ENCODE measurements at regions not wholly inside any gene's neighbourhood (a gene's known extent, or its start where the extent isn't known, plus 50 kb on each side); places are given as distances from the start of the nearest gene placed in this dataset.

DNA sequence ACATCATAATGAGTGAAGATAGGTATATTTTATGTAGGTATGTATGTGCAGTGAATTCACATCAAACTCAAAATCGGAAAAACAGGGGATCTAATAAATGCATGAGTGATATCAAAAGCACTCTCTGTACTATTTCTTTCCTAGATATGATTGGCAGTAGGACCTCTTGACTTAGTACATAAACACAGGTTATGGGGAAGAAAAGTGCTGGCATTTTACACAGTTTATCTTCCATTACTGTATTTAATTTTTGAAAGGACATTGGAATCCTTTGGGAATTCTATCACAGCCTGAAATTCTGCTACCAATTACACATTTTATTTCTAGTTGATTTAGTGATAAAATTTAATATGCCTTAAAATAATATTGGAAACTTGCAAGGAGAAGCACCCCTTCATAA is 470.5 kb upstream of the ONECUT1 start:
- H2BK12ac ChIP-seq (ENCODE audit: insufficient read length, low read depth, low read length): no peak overlapping the region
- no peak overlapping the region for H2BK15ac ChIP-seq (ENCODE audit: low read depth, low read length)
- no peaks in the 10 kb centered on the region for H3K79me1 ChIP-seq (ENCODE audit: insufficient read depth, low read depth, low read length, poor library complexity, severe bottlenecking)
- H4K20me1 ChIP-seq (ENCODE audit: control insufficient read depth, insufficient read depth, insufficient read length): no peaks in the 10 kb centered on the region
- no peaks in the 10 kb centered on the region for H3K23me2 ChIP-seq (ENCODE audit: insufficient read length, low read depth, low read length, poor library complexity, severe bottlenecking)
- H4K91ac ChIP-seq (ENCODE audit: insufficient read length, low read depth, low read length): no peak overlapping the region
- Mint-ChIP-seq H3K4me1 (peaks cover 9 to 10% of the 10 kb centered on the region in 2 experiments), H3K27ac (no peak overlapping the region), H3K4me3 (no peak overlapping the region), H3K27me3 (ENCODE audit: low read depth) (no peaks in the 10 kb centered on the region; the same call in 1 of the 2 replicates), H3K36me3 (ENCODE audit: insufficient read depth in 1 of 3, low read depth in 3 of 3) (no peaks in the 10 kb centered on the region), H3K9me3 (no peaks in the 10 kb centered on the region)
- DNase-seq: no peak
- no peak overlapping the region for H4K8ac ChIP-seq (replicated peaks; ENCODE audit: insufficient read length, low read depth, low read length)
- no peak overlapping the region for H2BK5ac ChIP-seq (ENCODE audit: insufficient read length, low read length)
- H3T11ph ChIP-seq (ENCODE audit: low read length): no peak overlapping the region
- H3K18ac ChIP-seq (ENCODE audit: insufficient read length, low read depth, low read length): no peak overlapping the region
- H2BK20ac ChIP-seq (ENCODE audit: low read depth, low read length, poor library complexity, severe bottlenecking): no peak overlapping the region
- H2AFZ ChIP-seq (ENCODE audit: low read length): no peak overlapping the region
- H3K14ac ChIP-seq (ENCODE audit: insufficient read depth, low read length): no peak overlapping the region
- H2BK120ac ChIP-seq (ENCODE audit: low read depth, low read length, poor library complexity, severe bottlenecking): no peak overlapping the region
- no peak overlapping the region for H3K23ac ChIP-seq (ENCODE audit: insufficient read length, low read depth, low read length)
- H3K27ac ChIP-seq (ENCODE audit: insufficient read length, low read depth, low read length): no peak overlapping the region
- no peaks in the 10 kb centered on the region for H3K79me2 ChIP-seq (ENCODE audit: insufficient read depth, low read length)
- no peak overlapping the region for H4K5ac ChIP-seq (ENCODE audit: insufficient read length, low read depth, low read length)
- H3K4ac ChIP-seq (ENCODE audit: low read depth, low read length): no peak overlapping the region
- H2AK5ac ChIP-seq (ENCODE audit: insufficient read length, low read length): no peak overlapping the region
- no peaks in the 10 kb centered on the region for H3K27me3 ChIP-seq (ENCODE audit: insufficient read depth, low read length)
- H3K4me2 ChIP-seq (ENCODE audit: insufficient read depth, insufficient read length, low read length): no peak overlapping the region
- TF ChIP-seq, protein P1, sequence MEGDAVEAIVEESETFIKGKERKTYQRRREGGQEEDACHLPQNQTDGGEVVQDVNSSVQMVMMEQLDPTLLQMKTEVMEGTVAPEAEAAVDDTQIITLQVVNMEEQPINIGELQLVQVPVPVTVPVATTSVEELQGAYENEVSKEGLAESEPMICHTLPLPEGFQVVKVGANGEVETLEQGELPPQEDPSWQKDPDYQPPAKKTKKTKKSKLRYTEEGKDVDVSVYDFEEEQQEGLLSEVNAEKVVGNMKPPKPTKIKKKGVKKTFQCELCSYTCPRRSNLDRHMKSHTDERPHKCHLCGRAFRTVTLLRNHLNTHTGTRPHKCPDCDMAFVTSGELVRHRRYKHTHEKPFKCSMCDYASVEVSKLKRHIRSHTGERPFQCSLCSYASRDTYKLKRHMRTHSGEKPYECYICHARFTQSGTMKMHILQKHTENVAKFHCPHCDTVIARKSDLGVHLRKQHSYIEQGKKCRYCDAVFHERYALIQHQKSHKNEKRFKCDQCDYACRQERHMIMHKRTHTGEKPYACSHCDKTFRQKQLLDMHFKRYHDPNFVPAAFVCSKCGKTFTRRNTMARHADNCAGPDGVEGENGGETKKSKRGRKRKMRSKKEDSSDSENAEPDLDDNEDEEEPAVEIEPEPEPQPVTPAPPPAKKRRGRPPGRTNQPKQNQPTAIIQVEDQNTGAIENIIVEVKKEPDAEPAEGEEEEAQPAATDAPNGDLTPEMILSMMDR (conservative IDR thresholded peaks at IDR 0.05): no peak
- no peaks in the 10 kb centered on the region for H3K4me1 ChIP-seq (ENCODE audit: insufficient read depth, low read length)
- no peaks in the 10 kb centered on the region for H3K9me3 ChIP-seq (ENCODE audit: control insufficient read depth, low read depth, low read length)
- no peak overlapping the region for H3K9ac ChIP-seq (ENCODE audit: extremely low read depth, insufficient read length, low read length)
- H3K56ac ChIP-seq (ENCODE audit: insufficient read length, low read depth, low read length): no peak overlapping the region
- no CpG with 5 or more reads among the region's 1 CpG for WGBS (ENCODE audit: extremely low coverage, insufficient read length, low lambda C conversion rate)
